ENCODE measurements at regions not wholly inside any gene's neighbourhood (a gene's known extent, or its start where the extent isn't known, plus 50 kb on each side); places are given as distances from the start of the nearest gene placed in this dataset.

DNA sequence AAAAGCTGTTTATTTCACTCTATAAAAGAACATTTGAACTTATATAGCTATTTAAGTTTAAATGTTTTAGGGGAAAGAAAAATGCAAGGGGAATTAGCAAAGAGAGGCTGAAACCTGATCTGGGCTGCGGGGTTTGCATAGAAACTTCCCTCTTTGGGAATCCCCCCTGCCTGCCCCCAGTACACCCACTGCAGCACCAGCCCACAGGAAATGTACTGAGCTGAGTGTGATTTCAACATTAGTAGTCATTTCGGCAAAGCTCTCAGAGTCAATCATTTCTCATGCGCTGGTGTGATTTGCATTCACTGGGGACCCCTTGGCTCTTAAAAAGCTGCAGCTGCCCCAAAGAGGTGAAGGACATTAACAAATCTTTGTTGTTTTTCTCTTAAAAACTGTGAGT lies 859.4 kb downstream of the MAFB start:
- Mint-ChIP-seq H3K4me1 (ENCODE audit: low read depth) (peaks cover 4% of the 10 kb centered on the region), H3K27ac (no peak overlapping the region), H3K36me3 (ENCODE audit: low read depth) (no peaks in the 10 kb centered on the region), H3K27me3 (peaks cover 11% of the 10 kb centered on the region), H3K9me3 (no peaks in the 10 kb centered on the region), H3K4me3 (no peak overlapping the region)
- TF ChIP-seq, protein P1, sequence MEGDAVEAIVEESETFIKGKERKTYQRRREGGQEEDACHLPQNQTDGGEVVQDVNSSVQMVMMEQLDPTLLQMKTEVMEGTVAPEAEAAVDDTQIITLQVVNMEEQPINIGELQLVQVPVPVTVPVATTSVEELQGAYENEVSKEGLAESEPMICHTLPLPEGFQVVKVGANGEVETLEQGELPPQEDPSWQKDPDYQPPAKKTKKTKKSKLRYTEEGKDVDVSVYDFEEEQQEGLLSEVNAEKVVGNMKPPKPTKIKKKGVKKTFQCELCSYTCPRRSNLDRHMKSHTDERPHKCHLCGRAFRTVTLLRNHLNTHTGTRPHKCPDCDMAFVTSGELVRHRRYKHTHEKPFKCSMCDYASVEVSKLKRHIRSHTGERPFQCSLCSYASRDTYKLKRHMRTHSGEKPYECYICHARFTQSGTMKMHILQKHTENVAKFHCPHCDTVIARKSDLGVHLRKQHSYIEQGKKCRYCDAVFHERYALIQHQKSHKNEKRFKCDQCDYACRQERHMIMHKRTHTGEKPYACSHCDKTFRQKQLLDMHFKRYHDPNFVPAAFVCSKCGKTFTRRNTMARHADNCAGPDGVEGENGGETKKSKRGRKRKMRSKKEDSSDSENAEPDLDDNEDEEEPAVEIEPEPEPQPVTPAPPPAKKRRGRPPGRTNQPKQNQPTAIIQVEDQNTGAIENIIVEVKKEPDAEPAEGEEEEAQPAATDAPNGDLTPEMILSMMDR (IDR thresholded peaks at IDR 0.05) = no peak
- POLR2A ChIA-PET = no interaction called here
- CTCF ChIA-PET = interaction anchor here (2.1 kb wide), 1 partner anchor 44 kb away, joined by 8 read pairs; no protein-coding TSS in a partner anchor
- ATAC-seq (peak; percentile 17), DNase-seq (peak; percentile 36)
- intact Hi-C loops (cut with micrococcal nuclease) = no loop called here

DNA sequence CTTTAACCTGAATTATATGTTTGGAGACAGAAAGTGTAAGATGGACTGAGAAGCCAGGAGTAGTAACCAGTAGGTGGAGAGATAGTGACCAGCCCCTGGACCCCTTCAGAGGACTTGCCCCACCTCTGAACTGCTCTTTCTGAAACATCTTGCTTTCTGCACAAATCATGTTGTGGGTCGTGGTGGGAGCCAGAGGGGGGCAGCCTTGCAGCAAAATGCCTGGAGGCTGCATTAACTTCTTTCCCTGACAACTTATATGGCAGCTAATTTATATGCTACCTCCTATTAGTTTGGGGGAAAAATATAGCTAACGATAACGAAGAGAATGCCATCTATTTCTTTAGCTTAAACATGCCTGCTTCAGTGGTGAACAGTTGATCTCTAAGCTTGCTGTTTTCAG lies 859.8 kb downstream of the MAFB start:
- H3K9me3 Mint-ChIP-seq = no peaks in the 10 kb centered on the region
- no peak for ATAC-seq
- intact Hi-C loops (cut with micrococcal nuclease) = no loop called here
- H3K4me1 Mint-ChIP-seq (ENCODE audit: low read depth) = peaks cover 4% of the 10 kb centered on the region
- DNase-seq = peak; percentile 3
- TF ChIP-seq, protein P1 (IDR thresholded peaks at IDR 0.05) = no peak
- no peak overlapping the region for H3K27ac Mint-ChIP-seq
- H3K27me3 Mint-ChIP-seq = peaks cover 11% of the 10 kb centered on the region
- H3K36me3 Mint-ChIP-seq (ENCODE audit: low read depth) = no peaks in the 10 kb centered on the region
- ChIA-PET POLR2A (no interaction called here), CTCF (interaction anchor here (2.1 kb wide), 1 partner anchor 45 kb away, joined by 8 read pairs; no protein-coding TSS in a partner anchor)
- no peak overlapping the region for H3K4me3 Mint-ChIP-seq

DNA sequence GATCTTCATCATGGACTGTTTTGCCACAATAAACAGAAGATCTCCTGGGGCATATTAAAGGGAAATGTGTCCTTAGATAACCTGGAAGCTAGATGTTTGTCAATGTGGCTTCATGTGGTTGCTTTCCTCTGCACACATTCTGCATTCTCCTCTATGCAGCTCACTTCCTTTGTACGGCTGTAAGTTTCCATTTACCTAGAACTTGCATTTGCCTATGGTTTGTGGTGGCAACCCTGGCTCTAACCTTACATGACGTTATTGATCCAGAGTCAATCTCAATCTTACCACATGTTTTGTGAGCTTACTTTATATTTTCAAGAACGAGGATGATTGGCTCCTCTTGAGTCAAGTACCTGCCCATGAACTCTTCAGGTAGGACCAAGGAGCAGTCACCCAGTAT lies 863.1 kb downstream of the MAFB start:
- CTCF ChIA-PET = no interaction called here
- Mint-ChIP-seq H3K36me3 (ENCODE audit: low read depth) (no peaks in the 10 kb centered on the region), H3K4me3 (no peak overlapping the region), H3K27ac (no peak overlapping the region), H3K9me3 (no peaks in the 10 kb centered on the region), H3K27me3 (peaks cover 13% of the 10 kb centered on the region), H3K4me1 (ENCODE audit: low read depth) (peaks cover 4% of the 10 kb centered on the region)
- ATAC-seq = no peak
- POLR2A ChIA-PET = no interaction called here
- intact Hi-C loops (cut with micrococcal nuclease) = no loop called here
- no peak for DNase-seq
- TF ChIP-seq, protein P1 (IDR thresholded peaks at IDR 0.05) = no peak

DNA sequence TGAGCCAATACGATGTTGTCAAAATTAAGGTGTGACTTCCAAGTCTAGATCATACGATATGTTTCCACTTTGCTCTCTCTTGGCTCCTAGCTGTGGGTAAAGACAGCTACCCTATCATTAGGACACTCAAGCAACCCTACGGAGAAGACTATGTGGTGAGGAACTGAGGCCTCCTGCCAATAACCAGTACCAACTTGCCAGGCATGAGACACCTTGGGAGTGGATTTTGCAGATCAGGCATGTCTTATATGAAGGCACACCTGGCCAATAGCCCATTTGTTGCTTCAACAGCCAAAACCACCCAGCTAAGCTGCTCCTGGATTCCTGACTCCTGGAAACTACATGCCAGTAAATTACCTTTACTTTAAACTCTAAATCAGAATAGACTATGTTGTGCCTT lies 863.4 kb downstream of the DHX35 start:
- Mint-ChIP-seq H3K36me3 (ENCODE audit: low read depth) (no peaks in the 10 kb centered on the region), H3K27ac (no peak overlapping the region), H3K4me1 (ENCODE audit: low read depth) (peaks cover 4% of the 10 kb centered on the region), H3K4me3 (no peak overlapping the region), H3K9me3 (no peaks in the 10 kb centered on the region), H3K27me3 (peaks cover 13% of the 10 kb centered on the region)
- CTCF ChIA-PET = no interaction called here
- intact Hi-C loops (cut with micrococcal nuclease) = no loop called here
- POLR2A ChIA-PET = no interaction called here
- TF ChIP-seq, protein P1 (IDR thresholded peaks at IDR 0.05) = no peak
- DNase-seq = no peak
- no peak for ATAC-seq

DNA sequence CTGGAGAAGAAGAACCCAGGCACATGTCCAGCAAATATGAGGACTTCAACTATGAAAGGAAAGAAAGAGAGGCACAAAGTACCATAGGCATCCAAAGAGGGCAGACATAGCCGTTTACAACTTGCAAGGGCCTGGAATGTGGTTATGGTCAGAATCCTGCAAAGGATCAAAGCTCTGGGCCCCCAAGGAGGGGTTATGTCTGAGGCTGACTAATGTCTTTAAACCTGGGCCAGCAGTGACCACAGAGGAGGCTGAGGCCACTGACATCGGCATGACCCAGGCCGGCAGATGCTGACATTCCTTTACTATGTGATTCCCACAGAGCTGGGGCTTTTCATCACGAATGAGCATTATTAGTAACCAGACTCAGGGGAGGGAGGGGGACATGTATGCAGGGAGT lies 861.1 kb downstream of the DHX35 start:
- CTCF ChIA-PET = no interaction called here
- Mint-ChIP-seq H3K36me3 (ENCODE audit: low read depth) (no peaks in the 10 kb centered on the region), H3K27me3 (peaks cover 6% of the 10 kb centered on the region), H3K4me3 (no peak overlapping the region), H3K27ac (no peak overlapping the region), H3K9me3 (peaks cover 1% of the 10 kb centered on the region), H3K4me1 (ENCODE audit: low read depth) (no peaks in the 10 kb centered on the region)
- intact Hi-C loops (cut with micrococcal nuclease) = no loop called here
- ATAC-seq (no peak), DNase-seq (no peak)
- POLR2A ChIA-PET = no interaction called here
- TF ChIP-seq, protein P1 (IDR thresholded peaks at IDR 0.05) = no peak

Measured in activated CD8-positive, alpha-beta T cell treated with anti-CD3 and anti-CD28 coated beads for 36 hours (primary cell).